ENCODE measurements at regions not wholly inside any gene's neighbourhood (a gene's known extent, or its start where the extent isn't known, plus 50 kb on each side); places are given as distances from the start of the nearest gene placed in this dataset.

DNA sequence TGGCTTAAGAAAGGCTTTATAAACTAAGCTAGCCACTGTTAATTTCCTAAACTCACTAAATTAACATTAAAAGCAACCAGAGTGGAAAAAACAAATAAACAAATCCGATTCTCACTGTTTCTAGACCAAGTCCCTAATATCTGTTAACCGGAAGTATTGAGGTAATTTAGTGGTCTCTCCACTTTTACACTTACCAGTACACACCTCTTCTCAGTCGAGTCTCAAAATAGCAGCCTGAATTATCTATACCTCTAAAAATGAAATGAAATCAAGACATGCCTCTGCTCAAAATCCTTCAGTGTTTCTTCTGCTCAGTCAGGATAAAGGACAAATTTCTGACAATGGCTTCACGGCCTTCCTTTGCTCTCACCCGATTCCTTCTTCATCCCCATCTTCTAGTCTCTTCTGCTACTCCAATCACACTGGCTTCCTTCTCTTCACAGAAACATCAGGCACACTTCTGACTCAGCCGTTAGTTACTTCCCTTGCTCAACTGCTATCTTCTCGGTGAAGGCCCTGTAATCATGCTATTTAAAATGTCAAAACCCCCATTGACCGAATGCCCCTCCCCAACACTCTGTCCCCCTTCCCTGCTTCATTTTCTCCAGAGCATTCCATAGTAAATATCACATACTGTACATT lies 161.3 kb downstream of the KITLG start:
- no peak for DNase-seq

GRCh38 chr12:88419794-88420193 lies 160.5 kb downstream of the KITLG start:
- peak in 1 of 2 experiments; percentile 37 for DNase-seq

GRCh38 chr12:88420457-88420856 lies 159.8 kb downstream of the KITLG start:
- DNase-seq: peak in 1 of 2 experiments; percentile 10

- DNase-seq: no peak
Observed at GRCh38 chr12:88424791-88425730, 155.2 kb downstream of the KITLG start.

- DNase-seq: no peak
Observed at GRCh38 chr12:88428350-88428749, 151.9 kb downstream of the KITLG start.

DNA sequence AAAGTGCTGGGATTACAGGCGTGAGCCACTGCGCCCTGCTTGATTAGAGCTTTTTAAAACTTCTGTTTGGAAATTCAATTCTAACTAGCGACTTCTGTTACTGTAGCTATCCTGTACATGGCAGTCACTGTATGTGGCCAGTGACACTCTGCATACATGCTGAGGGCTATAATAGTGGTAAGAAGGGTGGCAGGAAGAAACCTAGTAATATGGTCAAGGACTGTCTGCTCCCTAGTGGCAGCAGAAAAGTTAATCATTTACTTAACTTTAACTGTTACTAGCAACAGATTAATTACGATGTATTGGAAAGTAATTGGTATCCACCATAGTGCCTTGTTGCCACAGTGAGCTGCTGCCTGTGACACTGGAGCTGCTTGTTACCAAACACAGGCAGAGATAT lies 149.0 kb downstream of the KITLG start:
- no peak for DNase-seq

DNA sequence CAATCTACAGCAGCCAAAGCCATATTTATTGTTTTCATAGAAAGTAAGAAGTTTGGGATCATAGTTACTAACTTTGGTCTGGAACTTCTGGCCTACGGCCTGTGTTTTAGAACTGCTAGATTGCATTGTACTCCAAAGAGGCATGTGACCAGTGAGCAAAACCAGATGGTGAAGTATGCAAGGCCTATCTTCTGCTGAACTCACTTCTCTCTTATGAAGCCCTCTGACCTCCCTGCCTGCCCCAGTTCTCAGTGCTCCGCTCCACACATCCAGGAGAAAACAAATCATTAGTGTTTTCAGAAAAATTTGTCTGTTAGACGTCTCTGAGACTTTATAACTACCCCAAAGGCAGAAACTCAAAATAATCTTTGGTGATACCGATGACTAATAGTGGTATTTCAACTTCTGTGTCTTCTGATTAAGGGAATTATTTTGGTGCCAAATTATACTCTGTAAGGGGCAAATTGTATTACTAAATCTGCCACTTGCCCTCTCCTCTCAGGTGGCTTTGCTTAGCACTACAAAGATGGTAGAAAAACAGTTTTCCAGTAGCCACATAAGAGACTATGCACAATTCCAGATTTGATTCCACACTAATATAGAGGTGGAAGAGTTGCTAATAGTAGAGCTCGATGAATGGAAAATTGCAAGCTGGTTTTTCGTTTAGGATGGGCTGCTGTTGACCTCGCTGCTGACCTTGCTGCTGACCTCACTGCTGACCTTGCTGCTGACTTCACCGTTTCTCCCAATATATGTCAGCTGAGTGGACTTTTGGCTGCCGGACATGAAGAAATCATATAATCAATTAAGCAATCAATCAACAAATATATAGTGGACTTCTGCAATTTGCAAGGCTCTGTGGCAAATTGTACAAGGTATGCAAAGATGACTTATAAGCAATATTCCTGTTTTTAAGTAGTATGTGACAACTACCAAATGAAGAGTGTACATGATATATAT lies 147.5 kb downstream of the KITLG start:
- no peak for DNase-seq

DNA sequence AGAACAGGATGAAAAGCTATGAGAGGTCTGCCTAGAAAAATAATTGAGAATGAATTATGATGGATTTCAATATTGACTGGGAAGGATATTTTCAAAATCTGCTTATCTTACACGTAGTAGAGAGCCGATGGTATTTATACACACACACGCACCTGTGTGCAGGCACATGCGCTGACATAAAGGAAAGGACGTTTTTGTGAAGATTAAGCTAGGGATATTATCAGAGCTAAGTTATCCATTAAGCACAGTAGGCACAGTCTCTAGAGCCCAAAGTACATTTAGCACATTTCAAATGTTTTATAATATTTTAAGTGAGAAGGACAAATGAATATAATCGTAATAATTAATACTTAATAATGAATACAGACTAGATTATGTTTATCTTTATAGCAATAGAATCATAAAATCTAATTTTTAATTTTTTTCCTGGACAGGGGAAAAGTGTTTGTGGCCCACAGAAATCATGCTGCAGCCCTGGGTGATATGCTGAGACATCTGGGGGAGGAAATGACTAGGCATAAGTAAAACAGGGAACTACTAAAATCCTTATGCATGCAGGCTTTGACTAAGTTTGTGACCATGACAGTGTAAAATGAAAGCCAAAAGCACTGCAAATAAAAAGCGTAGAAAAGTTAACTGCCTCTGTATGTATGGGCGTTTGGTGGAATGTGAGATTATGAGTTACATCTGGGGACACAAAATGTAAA lies 146.1 kb downstream of the KITLG start:
- DNase-seq: no peak

- DNase-seq: no peak
Observed at GRCh38 chr12:88435334-88436076, 144.8 kb downstream of the KITLG start.

DNA sequence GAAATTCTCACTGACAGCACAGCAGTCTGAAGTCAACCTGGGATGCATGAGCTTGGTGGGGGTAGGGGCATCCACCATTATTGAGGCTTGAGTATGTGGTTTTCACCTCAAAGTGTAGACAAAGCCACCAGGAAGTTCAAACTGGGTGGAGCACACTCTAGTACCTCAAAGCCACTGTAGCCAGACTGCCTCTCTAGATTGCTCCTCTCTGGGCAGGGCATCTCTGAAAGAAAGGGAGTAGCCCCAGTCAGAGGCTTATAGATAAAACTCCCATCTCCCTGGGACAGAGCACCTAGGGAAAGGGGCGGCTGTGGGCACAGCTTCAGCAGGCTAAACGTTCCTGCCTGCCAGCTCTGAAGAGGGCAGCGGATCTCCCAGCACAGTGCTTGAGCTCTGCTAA lies 143.0 kb downstream of the KITLG start:
- no peak for DNase-seq
